PC-3 (cell line): ENCODE measurements at regions not wholly inside any gene's neighbourhood (a gene's known extent, or its start where the extent isn't known, plus 50 kb on each side); places are given as distances from the start of the nearest gene placed in this dataset.
A peak's percentile ranks its signal among the peaks of the same experiment; 100 is the strongest.

ENCODE experiments used
- ATAC-seq: fragments of 200-7000 bp; cut with Tn5 transposase; 2 replicates; pipeline ENCODE4 v1.9.1; 2020; ENCODE audit warnings: mild to moderate bottlenecking, moderate library complexity
- BruUV-seq: library from RNA; stranded (reverse); fragments of 400-500 nt; replicated peaks from 2 replicates; lab custom pipeline; 2021; lab: Mats Ljungman, UMichigan
- CTCF ChIA-PET: fragments of 300-600 bp; sonication (Branson Sonifier 250); formaldehyde crosslinking; loops from one replicate; lab custom pipeline; 2022; ENCODE audit warnings: antibody characterized with exemption; lab: Charles Lee
- POLR2A ChIA-PET: fragments of 300-600 bp; sonication (Branson Sonifier 250); formaldehyde crosslinking; loops from one replicate; lab custom pipeline; 2022; ENCODE audit warnings: antibody characterized with exemption; ENCODE audit not compliant: unreplicated experiment; lab: Charles Lee
- DNase-seq: peaks from one replicate; pipeline ENCODE4 v3.0.0-alpha.2; 2015
- H2AFZ ChIP-seq: fragments of 300-600 bp; sonication (generic); 2 replicates; pipeline ENCODE4 v1.6.0; 2016; ENCODE audit warnings: antibody characterized with exemption, low read length
- H3F3A ChIP-seq: fragments of 300-600 bp; sonication (generic); one replicate; pipeline ENCODE4 v1.6.0; 2017; ENCODE audit warnings: antibody characterized with exemption, low read length, control low read depth, mild to moderate bottlenecking; ENCODE audit not compliant: unreplicated experiment
- H3K27ac ChIP-seq: fragments of 300-600 bp; sonication (generic); 2 replicates; pipeline ENCODE4 v1.5.1; 2016; ENCODE audit warnings: mild to moderate bottlenecking, low read length
- H3K27me3 ChIP-seq: fragments of 300-600 bp; sonication (generic); 2 replicates; pipeline ENCODE4 v1.6.1; 2016; ENCODE audit warnings: low read length, mixed read lengths
- H3K36me3 ChIP-seq: fragments of 300-600 bp; sonication (generic); 2 replicates; pipeline ENCODE4 v1.6.1; 2016; ENCODE audit warnings: low read depth, mixed run types, low read length, mixed read lengths
- H3K4me1 ChIP-seq: fragments of 300-600 bp; sonication (generic); 2 replicates; pipeline ENCODE4 v1.5.1; 2016; ENCODE audit warnings: low read length; ENCODE audit not compliant: insufficient read depth
- H3K4me2 ChIP-seq: fragments of 300-600 bp; sonication (generic); 2 replicates; pipeline ENCODE4 v1.6.0; 2016; ENCODE audit warnings: low read length
- H3K4me3 ChIP-seq: fragments of 300-600 bp; sonication (generic); 2 replicates; pipeline ENCODE4 v1.5.1; 2016; ENCODE audit warnings: mild to moderate bottlenecking, low read length, mixed read lengths
- H3K79me2 ChIP-seq: fragments of 300-600 bp; sonication (generic); 2 replicates; pipeline ENCODE4 v1.6.1; 2017; ENCODE audit warnings: low read length, mixed read lengths
- H3K9ac ChIP-seq: fragments of 300-600 bp; sonication (generic); 2 replicates; pipeline ENCODE4 v1.6.0; 2016; ENCODE audit warnings: mild to moderate bottlenecking, low read length
- H3K9me2 ChIP-seq: fragments of 300-600 bp; sonication (generic); replicated peaks from 2 replicates; pipeline ENCODE4 v1.6.1; 2016; ENCODE audit warnings: mixed run types, low read length, mixed read lengths
- H3K9me3 ChIP-seq: fragments of 300-600 bp; sonication (generic); 2 replicates; pipeline ENCODE4 v1.6.1; 2016; ENCODE audit warnings: low read length, mixed read lengths
- H4K20me1 ChIP-seq: fragments of 300-600 bp; sonication (generic); 2 replicates; pipeline ENCODE4 v1.6.1; 2016; ENCODE audit warnings: low read length, mixed read lengths
- CTCF ChIP-seq: fragments of 300-600 bp; sonication (generic); conservative IDR thresholded peaks from 2 replicates; pipeline ENCODE4 v1.5.1; 2017; ENCODE audit warnings: antibody characterized with exemption, low read depth, mild to moderate bottlenecking, low read length
- EZH2 ChIP-seq: fragments of 300-600 bp; sonication (generic); IDR thresholded peaks from one replicate; pipeline ENCODE4 v1.6.1; 2017; ENCODE audit warnings: antibody characterized with exemption, mild to moderate bottlenecking, low read length; ENCODE audit not compliant: unreplicated experiment
- EZH2phosphoT487 ChIP-seq: fragments of 300-600 bp; sonication (generic); IDR thresholded peaks from 2 replicates; pipeline ENCODE4 v1.6.1; 2018; ENCODE audit warnings: mild to moderate bottlenecking, antibody characterized with exemption, low read length, borderline replicate concordance
- intact Hi-C: fragments of 100-400 bp; cut with micrococcal nuclease; formaldehyde crosslinking; loops from 2 replicates; pipeline ENCODE4 v1.9.0; 2023

GRCh38 chr9:118165451-118165850 lies 461.2 kb downstream of the TLR4 start:
- Histone ChIP-seq H3K9ac (no peak overlapping the region), H3F3A (no peaks in the 10 kb centered on the region), H3K9me3 (no peaks in the 10 kb centered on the region), H3K27ac (no peak overlapping the region), H3K4me1 (no peaks in the 10 kb centered on the region), H3K27me3 (no peaks in the 10 kb centered on the region), H2AFZ (no peak overlapping the region), H4K20me1 (no peaks in the 10 kb centered on the region), H3K4me2 (no peak overlapping the region), H3K79me2 (no peaks in the 10 kb centered on the region), H3K4me3 (no peak overlapping the region), H3K36me3 (no peaks in the 10 kb centered on the region), H3K9me2 (no peaks in the 10 kb centered on the region)
- TF ChIP-seq EZH2phosphoT487 (no peak), EZH2 (no peak), CTCF (no peak)
- DNase-seq (no peak), ATAC-seq (no peak)
- POLR2A ChIA-PET: no interaction called here
- CTCF ChIA-PET: no interaction called here
- intact Hi-C loops: no loop called here
- no TSS peak for BruUV-seq

- no peak overlapping the region for H3K9ac ChIP-seq
- H3K79me2 ChIP-seq: no peaks in the 10 kb centered on the region
- ATAC-seq (peak; percentile 37; the same call in 1 of the 2 replicates), DNase-seq (peak; percentile 31)
- CTCF ChIA-PET: no interaction called here
- H2AFZ ChIP-seq: no peak overlapping the region
- POLR2A ChIA-PET: no interaction called here
- no peak overlapping the region for H3K4me3 ChIP-seq
- H3K9me3 ChIP-seq: no peaks in the 10 kb centered on the region
- no peaks in the 10 kb centered on the region for H3F3A ChIP-seq
- no peaks in the 10 kb centered on the region for H3K36me3 ChIP-seq
- no peaks in the 10 kb centered on the region for H3K27me3 ChIP-seq
- no peaks in the 10 kb centered on the region for H3K4me1 ChIP-seq
- H3K9me2 ChIP-seq: no peaks in the 10 kb centered on the region
- no TSS peak for BruUV-seq
- H3K4me2 ChIP-seq: no peak overlapping the region
- H3K27ac ChIP-seq: no peak overlapping the region
- intact Hi-C loops: no loop called here
- no peaks in the 10 kb centered on the region for H4K20me1 ChIP-seq
- TF ChIP-seq CTCF (peak; percentile 57), EZH2phosphoT487 (no peak), EZH2 (no peak)
Observed at GRCh38 chr9:118170032-118170955, 466.1 kb downstream of the TLR4 start.

GRCh38 chr9:118177241-118177640 lies 473.0 kb downstream of the TLR4 start:
- no peak overlapping the region for H3K4me2 ChIP-seq
- no peak overlapping the region for H3K27ac ChIP-seq
- no peaks in the 10 kb centered on the region for H3K9me2 ChIP-seq
- H3K36me3 ChIP-seq: no peaks in the 10 kb centered on the region
- H3K4me1 ChIP-seq: no peaks in the 10 kb centered on the region
- CTCF ChIA-PET: no interaction called here
- H4K20me1 ChIP-seq: no peaks in the 10 kb centered on the region
- DNase-seq (no peak), ATAC-seq (no peak)
- no peak overlapping the region for H3K4me3 ChIP-seq
- BruUV-seq: no TSS peak
- no peak overlapping the region for H2AFZ ChIP-seq
- TF ChIP-seq CTCF: no peak
- TF ChIP-seq EZH2: no peak
- H3K9ac ChIP-seq: no peak overlapping the region
- no peaks in the 10 kb centered on the region for H3K9me3 ChIP-seq
- no peaks in the 10 kb centered on the region for H3F3A ChIP-seq
- H3K79me2 ChIP-seq: no peaks in the 10 kb centered on the region
- POLR2A ChIA-PET: no interaction called here
- intact Hi-C loops: no loop called here
- H3K27me3 ChIP-seq: no peaks in the 10 kb centered on the region
